DND-41 (cell line): ENCODE measurements at regions not wholly inside any gene's neighbourhood (a gene's known extent, or its start where the extent isn't known, plus 50 kb on each side); places are given as distances from the start of the nearest gene placed in this dataset.

Experiments used
- ATAC-seq: fragments of 200-7000 bp; cut with Tn5 transposase; 3 replicates; pipeline ENCODE4 v1.9.1; 2021; ENCODE audit warnings: low read depth; ENCODE audit not compliant: insufficient read depth
- DNase-seq: peaks from one replicate; pipeline ENCODE4 v3.0.0-alpha.2; 2020
- H2AFZ ChIP-seq: 2 replicates; pipeline ENCODE4 v1.6.0; 2012; ENCODE audit warnings: low read depth, low read length
- H3K27ac ChIP-seq: 2 replicates; pipeline ENCODE4 v1.5.1; 2012; ENCODE audit warnings: low read length, inconsistent platforms
- H3K27me3 ChIP-seq: fragments of 200-600 bp; sonication (generic); 2 replicates; pipeline ENCODE4 v1.6.0; 2012; ENCODE audit warnings: low read length, mild to moderate bottlenecking, inconsistent platforms; ENCODE audit not compliant: insufficient read depth, poor library complexity
- H3K36me3 ChIP-seq: 2 replicates; pipeline ENCODE4 v1.5.1; 2012; ENCODE audit warnings: low read length, inconsistent platforms; ENCODE audit not compliant: insufficient read depth
- H3K4me1 ChIP-seq: 2 replicates; pipeline ENCODE4 v1.5.1; 2012; ENCODE audit warnings: mild to moderate bottlenecking, low read length; ENCODE audit not compliant: insufficient read depth
- H3K4me2 ChIP-seq: 2 replicates; pipeline ENCODE4 v1.6.0; 2012; ENCODE audit warnings: mild to moderate bottlenecking, moderate library complexity, low read length, inconsistent platforms; ENCODE audit not compliant: insufficient read depth
- H3K4me3 ChIP-seq, 2 experiments: fragments of 200-600 bp in 1 of 2; shearing (Covaris generic) in 1 of 2; 2 replicates each; pipeline ENCODE4 v1.5.1; 2012 to 2016; ENCODE audit warnings: inconsistent platforms in 2 of 2, low read length in 2 of 2, mild to moderate bottlenecking in 2 of 2, low read depth in 1 of 2, moderate library complexity in 1 of 2
- H3K79me2 ChIP-seq: 2 replicates; pipeline ENCODE4 v1.6.0; 2012; ENCODE audit warnings: low read length, inconsistent platforms; ENCODE audit not compliant: insufficient read depth
- H3K9ac ChIP-seq: 2 replicates; pipeline ENCODE4 v1.6.0; 2012; ENCODE audit warnings: low read depth, mild to moderate bottlenecking, inconsistent platforms, low read length, moderate library complexity
- H3K9me3 ChIP-seq: 2 replicates; pipeline ENCODE4 v1.5.1; 2012; ENCODE audit warnings: low read length, moderate library complexity, mild to moderate bottlenecking, inconsistent platforms; ENCODE audit not compliant: insufficient read depth, severe bottlenecking
- H4K20me1 ChIP-seq: 2 replicates; pipeline ENCODE4 v1.6.0; 2012; ENCODE audit warnings: low read length; ENCODE audit not compliant: insufficient read depth
- EZH2 ChIP-seq: IDR thresholded peaks from 3 replicates; pipeline ENCODE4 v1.6.1; 2012; ENCODE audit warnings: borderline replicate concordance, low read depth, mild to moderate bottlenecking, moderate library complexity, low read length, inconsistent platforms; ENCODE audit not compliant: severe bottlenecking
- TF ChIP-seq, protein P1 (sequence below): IDR thresholded peaks from 2 replicates; pipeline ENCODE4 v1.5.1; 2012; ENCODE audit warnings: borderline replicate concordance, low read length, moderate library complexity, mild to moderate bottlenecking; ENCODE audit not compliant: poor library complexity, severe bottlenecking; ENCODE audit errors: extremely low read depth

- H3K9me3 ChIP-seq, result peaks cover 51% of the 10 kb centered on the region
- H3K9ac ChIP-seq, result no peak overlapping the region
- H3K27ac ChIP-seq, result no peak overlapping the region
- H3K4me3 ChIP-seq, result no peak overlapping the region
- no peaks in the 10 kb centered on the region for H3K4me1 ChIP-seq
- TF ChIP-seq, protein P1, sequence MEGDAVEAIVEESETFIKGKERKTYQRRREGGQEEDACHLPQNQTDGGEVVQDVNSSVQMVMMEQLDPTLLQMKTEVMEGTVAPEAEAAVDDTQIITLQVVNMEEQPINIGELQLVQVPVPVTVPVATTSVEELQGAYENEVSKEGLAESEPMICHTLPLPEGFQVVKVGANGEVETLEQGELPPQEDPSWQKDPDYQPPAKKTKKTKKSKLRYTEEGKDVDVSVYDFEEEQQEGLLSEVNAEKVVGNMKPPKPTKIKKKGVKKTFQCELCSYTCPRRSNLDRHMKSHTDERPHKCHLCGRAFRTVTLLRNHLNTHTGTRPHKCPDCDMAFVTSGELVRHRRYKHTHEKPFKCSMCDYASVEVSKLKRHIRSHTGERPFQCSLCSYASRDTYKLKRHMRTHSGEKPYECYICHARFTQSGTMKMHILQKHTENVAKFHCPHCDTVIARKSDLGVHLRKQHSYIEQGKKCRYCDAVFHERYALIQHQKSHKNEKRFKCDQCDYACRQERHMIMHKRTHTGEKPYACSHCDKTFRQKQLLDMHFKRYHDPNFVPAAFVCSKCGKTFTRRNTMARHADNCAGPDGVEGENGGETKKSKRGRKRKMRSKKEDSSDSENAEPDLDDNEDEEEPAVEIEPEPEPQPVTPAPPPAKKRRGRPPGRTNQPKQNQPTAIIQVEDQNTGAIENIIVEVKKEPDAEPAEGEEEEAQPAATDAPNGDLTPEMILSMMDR, result no peak
- no peak for TF ChIP-seq EZH2
- no peak overlapping the region for H3K4me2 ChIP-seq
- no peaks in the 10 kb centered on the region for H3K36me3 ChIP-seq
- no peaks in the 10 kb centered on the region for H3K27me3 ChIP-seq
- no peaks in the 10 kb centered on the region for H3K79me2 ChIP-seq
- ATAC-seq, result no peak
- H2AFZ ChIP-seq, result no peak overlapping the region
- H4K20me1 ChIP-seq, result no peaks in the 10 kb centered on the region
- DNase-seq, result no peak
Measured at GRCh38 chr12:38156497-38157245, 159.9 kb upstream of the ALG10B start.

DNA sequence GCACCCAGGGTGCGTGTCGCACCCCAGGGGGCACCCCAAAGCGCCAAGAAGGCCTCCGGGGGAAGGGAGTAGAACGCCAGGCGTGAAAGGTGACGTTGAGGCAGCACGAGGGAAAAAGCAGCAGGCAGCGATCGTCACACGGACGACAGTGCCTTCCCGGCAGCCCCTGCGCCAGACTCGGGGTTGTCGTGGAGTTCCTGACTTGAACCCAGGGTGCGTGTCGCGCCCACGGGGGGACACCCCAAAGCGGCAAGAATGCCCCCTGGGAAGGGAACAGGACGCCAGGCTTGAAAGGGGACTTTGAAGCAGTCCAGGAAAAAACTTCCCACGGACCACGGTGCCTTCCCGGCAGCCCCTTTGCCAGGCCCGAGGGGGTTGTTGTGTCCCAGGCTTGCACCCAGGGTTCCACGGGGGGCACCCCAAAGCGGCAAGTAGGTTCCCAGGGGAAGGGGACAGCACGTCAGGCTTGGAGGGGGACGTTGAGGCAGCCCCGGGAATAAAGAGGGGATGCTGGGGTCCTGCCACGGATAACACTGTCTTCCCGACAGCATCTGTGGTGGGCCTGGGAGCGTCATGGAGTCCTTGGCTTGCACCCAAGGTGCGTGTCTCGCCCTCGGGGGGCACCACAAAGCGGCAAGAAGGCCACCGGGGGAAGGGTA lies 159.2 kb upstream of the ALG10B start:
- Histone ChIP-seq H4K20me1 (no peaks in the 10 kb centered on the region), H3K27ac (no peak overlapping the region), H3K79me2 (no peaks in the 10 kb centered on the region), H3K4me3 (no peak overlapping the region), H3K27me3 (no peaks in the 10 kb centered on the region), H3K36me3 (no peaks in the 10 kb centered on the region), H2AFZ (no peak overlapping the region), H3K9ac (no peak overlapping the region), H3K9me3 (peaks cover 45% of the 10 kb centered on the region), H3K4me1 (no peaks in the 10 kb centered on the region), H3K4me2 (no peak overlapping the region)
- TF ChIP-seq, protein P1, result no peak
- TF ChIP-seq EZH2, result no peak
- ATAC-seq (no peak), DNase-seq (no peak)

DNA sequence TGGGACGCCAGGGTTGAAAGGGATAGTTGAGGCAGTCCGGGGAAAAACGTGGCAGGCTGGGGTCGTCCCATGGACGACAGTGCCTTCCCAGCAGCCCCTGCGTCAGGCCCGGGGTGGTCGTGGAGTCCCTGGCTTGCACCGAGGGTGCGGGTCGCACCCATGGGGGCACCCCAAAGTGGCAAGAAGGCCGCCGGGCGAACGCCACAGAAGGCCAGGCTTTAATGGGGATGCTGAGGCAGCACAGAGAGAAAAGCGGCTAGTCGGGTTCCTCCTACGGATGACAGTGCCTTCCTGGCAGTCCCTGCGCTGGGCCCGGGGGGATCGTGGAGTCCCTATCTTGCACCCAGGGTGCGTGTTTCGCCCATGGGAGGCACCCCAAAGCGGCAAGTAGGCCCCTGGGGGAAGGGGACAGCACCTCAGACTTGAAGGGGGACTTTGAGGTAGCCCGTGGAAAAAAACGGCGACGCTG lies 158.6 kb upstream of the ALG10B start:
- no peaks in the 10 kb centered on the region for H4K20me1 ChIP-seq
- no peak overlapping the region for H3K9ac ChIP-seq
- no peak overlapping the region for H3K27ac ChIP-seq
- no peak overlapping the region for H3K4me2 ChIP-seq
- no peak overlapping the region for H2AFZ ChIP-seq
- H3K36me3 ChIP-seq, result no peaks in the 10 kb centered on the region
- ATAC-seq (no peak), DNase-seq (no peak)
- H3K9me3 ChIP-seq, result peaks cover 41% of the 10 kb centered on the region
- no peak overlapping the region for H3K4me3 ChIP-seq
- TF ChIP-seq, protein P1, result no peak
- no peak for TF ChIP-seq EZH2
- no peaks in the 10 kb centered on the region for H3K4me1 ChIP-seq
- no peaks in the 10 kb centered on the region for H3K27me3 ChIP-seq
- H3K79me2 ChIP-seq, result no peaks in the 10 kb centered on the region
